Forelimb muscle (tissue), 1 donor: ENCODE measurements at regions not wholly inside any gene's neighbourhood (a gene's known extent, or its start where the extent isn't known, plus 50 kb on each side); places are given as distances from the start of the nearest gene placed in this dataset.
A peak's percentile ranks its signal among the peaks of the same experiment; 100 is the strongest.
"Not testable (repeated sequence)": the region's sequence is repeated elsewhere in the genome, so short reads cannot be mapped to it uniquely, and the experiment has no call there.

Experiments used
- DNase-seq: peaks from one replicate; pipeline ENCODE4 v3.0.0-alpha.2; 2013; ENCODE audit warnings: low read depth

GRCh38 chr2:204359076-204359475 lies 186.2 kb upstream of the PARD3B start:
- DNase-seq = no peak

GRCh38 chr2:204360218-204361007 lies 184.9 kb upstream of the PARD3B start:
- no peak for DNase-seq

GRCh38 chr2:204361738-204362137 lies 183.5 kb upstream of the PARD3B start:
- no peak for DNase-seq

- DNase-seq = no peak
Measured at GRCh38 chr2:204362581-204362980, 182.7 kb upstream of the PARD3B start.

- no peak for DNase-seq
Measured at GRCh38 chr2:204363513-204363912, 181.8 kb upstream of the PARD3B start.

GRCh38 chr2:204364860-204365535 lies 180.3 kb upstream of the PARD3B start:
- no peak for DNase-seq

- peak; percentile 14 for DNase-seq
Measured at GRCh38 chr2:204365811-204366210, 179.5 kb upstream of the PARD3B start.

- no peak for DNase-seq
Measured at GRCh38 chr2:204367466-204367865, 177.8 kb upstream of the PARD3B start.

- DNase-seq = no peak
Measured at GRCh38 chr2:204370172-204370718, 175.0 kb upstream of the PARD3B start.

- DNase-seq = no peak
Measured at GRCh38 chr2:204373942-204374341, 171.3 kb upstream of the PARD3B start.

GRCh38 chr2:204380141-204380881 lies 165.0 kb upstream of the PARD3B start:
- no peak for DNase-seq

- no peak for DNase-seq
Measured at GRCh38 chr2:204386668-204387067, 158.6 kb upstream of the PARD3B start.

GRCh38 chr2:204389120-204389519 lies 156.2 kb upstream of the PARD3B start:
- DNase-seq = no peak

GRCh38 chr2:204389856-204390255 lies 155.4 kb upstream of the PARD3B start:
- no peak for DNase-seq

- DNase-seq = no peak
Measured at GRCh38 chr2:204395539-204395938, 149.7 kb upstream of the PARD3B start.

GRCh38 chr2:204401114-204401513 lies 144.2 kb upstream of the PARD3B start:
- DNase-seq = no peak

- no peak for DNase-seq
Measured at GRCh38 chr2:204407204-204408014, 137.9 kb upstream of the PARD3B start.

GRCh38 chr2:204412782-204413181 lies 132.5 kb upstream of the PARD3B start:
- DNase-seq = not testable (repeated sequence)

- no peak for DNase-seq
Measured at GRCh38 chr2:204415406-204416181, 129.7 kb upstream of the PARD3B start.

GRCh38 chr2:204416236-204416635 lies 129.0 kb upstream of the PARD3B start:
- DNase-seq = no peak

GRCh38 chr2:204425821-204426220 lies 119.5 kb upstream of the PARD3B start:
- DNase-seq = no peak
